ENCODE measurements at regions not wholly inside any gene's neighbourhood (a gene's known extent, or its start where the extent isn't known, plus 50 kb on each side); places are given as distances from the start of the nearest gene placed in this dataset.

- no TSS peak for BruUV-seq (replicated peaks)
- H3K4me2 ChIP-seq, result peak overlapping the region; percentile 64
- H3K4me1 ChIP-seq (replicated peaks; ENCODE audit: insufficient read depth), result peaks cover 37% of the 10 kb centered on the region
- ChIA-PET CTCF (no interaction called here), POLR2A (ENCODE audit: unreplicated experiment) (interaction anchor here (0.7 kb wide), 1 partner anchor 139 kb away, joined by 17 read pairs; no protein-coding TSS in a partner anchor)
- H3K79me2 ChIP-seq (ENCODE audit: low read depth), result no peaks in the 10 kb centered on the region
- H3K4me3 ChIP-seq, result peak overlapping the region; percentile 38; the same call in 1 of the 2 replicates
- TF ChIP-seq CTCF (conservative IDR thresholded peaks at IDR 0.05) (no peak), EZH2 (IDR thresholded peaks at IDR 0.05; ENCODE audit: low read depth) (no peak)
- no peaks in the 10 kb centered on the region for H3K36me3 ChIP-seq (ENCODE audit: low read depth)
- no peaks in the 10 kb centered on the region for H3K9me3 ChIP-seq (ENCODE audit: insufficient read depth, low read depth)
- H2AFZ ChIP-seq, result peak overlapping the region; percentile 79; the same call in 1 of the 2 replicates
- peak overlapping the region; percentile 90 for H3K27ac ChIP-seq
- H3F3A ChIP-seq (ENCODE audit: insufficient read depth, low read depth), result peaks cover 31% of the 10 kb centered on the region
- intact Hi-C loops (cut with micrococcal nuclease; ENCODE audit: unreplicated experiment), result no loop called here
- H3K9me2 ChIP-seq (ENCODE audit: insufficient read depth), result 0 out of 2 replicates have a peak, but pooled peaks cover 4% of the 10 kb centered on the region
- no peaks in the 10 kb centered on the region for H4K20me1 ChIP-seq (ENCODE audit: insufficient read depth)
- no peaks in the 10 kb centered on the region for H3K27me3 ChIP-seq (ENCODE audit: insufficient read depth, low read depth)
- DNase-seq, result peak in 1 of 2 experiments; percentile 61
These were observed 75.9 kb downstream of the RAD51AP2 start for GRCh38 chr2:17442334-17442733.

- Histone ChIP-seq H3K4me3 (peak overlapping the region; percentile 38), H3K4me1 (replicated peaks; ENCODE audit: insufficient read depth) (peaks cover 37% of the 10 kb centered on the region), H3K9me2 (ENCODE audit: insufficient read depth) (0 out of 2 replicates have a peak, but pooled peaks cover 4% of the 10 kb centered on the region), H3K4me2 (peak overlapping the region; percentile 64), H4K20me1 (ENCODE audit: insufficient read depth) (no peaks in the 10 kb centered on the region), H3K27ac (peak overlapping the region; percentile 90), H3K36me3 (ENCODE audit: low read depth) (no peaks in the 10 kb centered on the region), H3K79me2 (ENCODE audit: low read depth) (no peaks in the 10 kb centered on the region), H3F3A (ENCODE audit: insufficient read depth, low read depth) (peaks cover 31% of the 10 kb centered on the region), H2AFZ (peak overlapping the region; percentile 79), H3K27me3 (ENCODE audit: insufficient read depth, low read depth) (no peaks in the 10 kb centered on the region), H3K9me3 (ENCODE audit: insufficient read depth, low read depth) (no peaks in the 10 kb centered on the region)
- ChIA-PET POLR2A (ENCODE audit: unreplicated experiment) (interaction anchor here (0.7 kb wide), 1 partner anchor 138 kb away, joined by 17 read pairs; no protein-coding TSS in a partner anchor), CTCF (no interaction called here)
- DNase-seq, result no peak
- TF ChIP-seq CTCF (conservative IDR thresholded peaks at IDR 0.05) (no peak), EZH2 (IDR thresholded peaks at IDR 0.05; ENCODE audit: low read depth) (no peak)
- intact Hi-C loops (cut with micrococcal nuclease; ENCODE audit: unreplicated experiment), result no loop called here
- BruUV-seq (replicated peaks), result no TSS peak
These were observed 76.5 kb downstream of the RAD51AP2 start for GRCh38 chr2:17441790-17442189.

- DNase-seq, result peak; percentile 15 to 88
- H3K4me1 ChIP-seq (replicated peaks; ENCODE audit: insufficient read depth), result peaks cover 37% of the 10 kb centered on the region
- H3K36me3 ChIP-seq (ENCODE audit: low read depth), result no peaks in the 10 kb centered on the region
- H3K79me2 ChIP-seq (ENCODE audit: low read depth), result no peaks in the 10 kb centered on the region
- peaks cover 31% of the 10 kb centered on the region for H3F3A ChIP-seq (ENCODE audit: insufficient read depth, low read depth)
- peak overlapping the region; percentile 90 for H3K27ac ChIP-seq
- TSS peak; percentile 47 for BruUV-seq (replicated peaks)
- 0 out of 2 replicates have a peak, but pooled peaks cover 4% of the 10 kb centered on the region for H3K9me2 ChIP-seq (ENCODE audit: insufficient read depth)
- H3K27me3 ChIP-seq (ENCODE audit: insufficient read depth, low read depth), result no peaks in the 10 kb centered on the region
- POLR2A ChIA-PET (ENCODE audit: unreplicated experiment), result no interaction called here
- H4K20me1 ChIP-seq (ENCODE audit: insufficient read depth), result no peaks in the 10 kb centered on the region
- intact Hi-C loops (cut with micrococcal nuclease; ENCODE audit: unreplicated experiment), result no loop called here
- peak overlapping the region; percentile 79 for H2AFZ ChIP-seq
- H3K9me3 ChIP-seq (ENCODE audit: insufficient read depth, low read depth), result no peaks in the 10 kb centered on the region
- CTCF ChIA-PET, result no interaction called here
- peak overlapping the region; percentile 38 for H3K4me3 ChIP-seq
- peak overlapping the region; percentile 64 for H3K4me2 ChIP-seq
- TF ChIP-seq CTCF (conservative IDR thresholded peaks at IDR 0.05) (no peak), EZH2 (IDR thresholded peaks at IDR 0.05; ENCODE audit: low read depth) (no peak)
These were observed 77.0 kb downstream of the RAD51AP2 start for GRCh38 chr2:17441055-17441771.

Measured in PC-9 (cell line).